H9 (cell line): ENCODE measurements at regions not wholly inside any gene's neighbourhood (a gene's known extent, or its start where the extent isn't known, plus 50 kb on each side); places are given as distances from the start of the nearest gene placed in this dataset.

Experiments used
- DNase-seq: peaks from one replicate; pipeline ENCODE4 v3.0.0-alpha.2; 2017
- H2AFZ ChIP-seq: one replicate; pipeline ENCODE4 v1.6.1; 2013; ENCODE audit warnings: mild to moderate bottlenecking, low read length, control low read depth, moderate library complexity
- H2AK5ac ChIP-seq: 2 replicates; pipeline ENCODE4 v1.6.1; 2013; ENCODE audit warnings: low read length, control low read depth, mixed read lengths; ENCODE audit not compliant: insufficient read length
- H2BK120ac ChIP-seq: one replicate; pipeline ENCODE4 v1.6.1; 2013; ENCODE audit warnings: low read depth, mild to moderate bottlenecking, low read length, control low read depth, inconsistent platforms; ENCODE audit not compliant: poor library complexity, severe bottlenecking
- H2BK12ac ChIP-seq: 2 replicates; pipeline ENCODE4 v1.6.1; 2013; ENCODE audit warnings: low read length, control low read depth, mixed read lengths, low read depth; ENCODE audit not compliant: insufficient read length
- H2BK15ac ChIP-seq: 2 replicates; pipeline ENCODE4 v1.6.1; 2013; ENCODE audit warnings: low read depth, low read length, control low read depth
- H2BK20ac ChIP-seq: one replicate; pipeline ENCODE4 v1.6.1; 2013; ENCODE audit warnings: low read depth, mild to moderate bottlenecking, low read length, control low read depth, inconsistent platforms; ENCODE audit not compliant: poor library complexity, severe bottlenecking
- H2BK5ac ChIP-seq: 2 replicates; pipeline ENCODE4 v1.6.1; 2013; ENCODE audit warnings: low read length, control low read depth, mixed read lengths; ENCODE audit not compliant: insufficient read length
- H3K14ac ChIP-seq: 2 replicates; pipeline ENCODE4 v1.6.1; 2013; ENCODE audit warnings: low read length, control low read depth; ENCODE audit not compliant: insufficient read depth
- H3K18ac ChIP-seq: 2 replicates; pipeline ENCODE4 v1.6.1; 2013; ENCODE audit warnings: low read depth, mild to moderate bottlenecking, mixed read lengths, low read length, control low read depth; ENCODE audit not compliant: insufficient read length
- H3K23ac ChIP-seq: 2 replicates; pipeline ENCODE4 v1.6.1; 2013; ENCODE audit warnings: low read length, control low read depth, mixed read lengths, low read depth; ENCODE audit not compliant: insufficient read length
- H3K23me2 ChIP-seq: 2 replicates; pipeline ENCODE4 v1.6.1; 2013; ENCODE audit warnings: low read depth, mild to moderate bottlenecking, mixed read lengths, low read length, control low read depth; ENCODE audit not compliant: insufficient read length, poor library complexity, severe bottlenecking
- H3K27ac ChIP-seq: 2 replicates; pipeline ENCODE4 v1.5.1; 2013; ENCODE audit warnings: low read length, control low read depth, mixed read lengths, low read depth; ENCODE audit not compliant: insufficient read length
- H3K27me3 ChIP-seq: 2 replicates; pipeline ENCODE4 v1.6.1; 2013; ENCODE audit warnings: low read length, control low read depth, inconsistent platforms; ENCODE audit not compliant: insufficient read depth
- H3K4ac ChIP-seq: 2 replicates; pipeline ENCODE4 v1.6.1; 2013; ENCODE audit warnings: low read depth, mild to moderate bottlenecking, control low read depth, inconsistent platforms, low read length, moderate library complexity
- H3K4me1 ChIP-seq: 2 replicates; pipeline ENCODE4 v1.6.1; 2013; ENCODE audit warnings: low read length, control low read depth, inconsistent platforms; ENCODE audit not compliant: insufficient read depth
- H3K4me2 ChIP-seq: 2 replicates; pipeline ENCODE4 v1.6.1; 2013; ENCODE audit warnings: low read length, control low read depth, mixed read lengths; ENCODE audit not compliant: insufficient read length, insufficient read depth
- H3K56ac ChIP-seq: 2 replicates; pipeline ENCODE4 v1.6.1; 2013; ENCODE audit warnings: low read depth, mild to moderate bottlenecking, mixed read lengths, low read length, control low read depth; ENCODE audit not compliant: insufficient read length
- H3K79me1 ChIP-seq: 2 replicates; pipeline ENCODE4 v1.6.1; 2013; ENCODE audit warnings: low read depth, mild to moderate bottlenecking, moderate library complexity, low read length, control low read depth, inconsistent platforms; ENCODE audit not compliant: insufficient read depth, poor library complexity, severe bottlenecking
- H3K79me2 ChIP-seq: 2 replicates; pipeline ENCODE4 v1.6.1; 2013; ENCODE audit warnings: low read length, control low read depth, inconsistent platforms; ENCODE audit not compliant: insufficient read depth
- H3K9ac ChIP-seq: 2 replicates; pipeline ENCODE4 v1.6.1; 2013; ENCODE audit warnings: low read length, control low read depth, mixed read lengths; ENCODE audit not compliant: insufficient read length; ENCODE audit errors: extremely low read depth
- H3K9me3 ChIP-seq: one replicate; pipeline ENCODE4 v1.6.1; 2013; ENCODE audit warnings: low read depth, low read length, inconsistent platforms; ENCODE audit not compliant: control insufficient read depth
- H3T11ph ChIP-seq: one replicate; pipeline ENCODE4 v1.6.1; 2013; ENCODE audit warnings: mild to moderate bottlenecking, low read length, control low read depth, inconsistent platforms
- H4K20me1 ChIP-seq: one replicate; pipeline ENCODE4 v1.6.1; 2013; ENCODE audit not compliant: control insufficient read depth, insufficient read length, insufficient read depth
- H4K5ac ChIP-seq: 2 replicates; pipeline ENCODE4 v1.6.1; 2013; ENCODE audit warnings: low read depth, mild to moderate bottlenecking, mixed read lengths, low read length, control low read depth; ENCODE audit not compliant: insufficient read length
- H4K8ac ChIP-seq: replicated peaks from 2 replicates; pipeline ENCODE4 v1.6.1; 2013; ENCODE audit warnings: low read length, control low read depth, mixed read lengths, low read depth; ENCODE audit not compliant: insufficient read length
- H4K91ac ChIP-seq: 2 replicates; pipeline ENCODE4 v1.6.1; 2013; ENCODE audit warnings: low read depth, mild to moderate bottlenecking, moderate library complexity, mixed read lengths, low read length, control low read depth; ENCODE audit not compliant: insufficient read length
- H3K27ac Mint-ChIP-seq, 3 experiments: 2 replicates in 2 of 3; 3 replicates in 1 of 3; pipeline ENCODE4 v1.8.0; 2020 to 2021; ENCODE audit warnings: mixed read lengths in 3 of 3, mild to moderate bottlenecking in 1 of 3, moderate library complexity in 1 of 3
- H3K27me3 Mint-ChIP-seq: 2 replicates; pipeline ENCODE4 v1.8.0; 2021; ENCODE audit warnings: low read depth, mild to moderate bottlenecking, moderate library complexity, mixed read lengths
- H3K36me3 Mint-ChIP-seq, 3 experiments: 2 replicates in 2 of 3; 3 replicates in 1 of 3; pipeline ENCODE4 v1.8.0; 2020 to 2021; ENCODE audit warnings: low read depth in 3 of 3, mixed read lengths in 3 of 3; ENCODE audit not compliant: insufficient read depth in 1 of 3
- H3K4me1 Mint-ChIP-seq, 2 experiments: 2 replicates each; pipeline ENCODE4 v1.8.0; 2020; ENCODE audit warnings: mixed read lengths in 2 of 2
- H3K4me3 Mint-ChIP-seq, 2 experiments: 2 replicates in 1 of 2; 3 replicates in 1 of 2; pipeline ENCODE4 v1.8.0; 2020 to 2021; ENCODE audit warnings: mild to moderate bottlenecking in 2 of 2, mixed read lengths in 2 of 2, moderate library complexity in 1 of 2
- H3K9me3 Mint-ChIP-seq, 2 experiments: 2 replicates in 1 of 2; 3 replicates in 1 of 2; pipeline ENCODE4 v1.8.0; 2020; ENCODE audit warnings: mild to moderate bottlenecking in 2 of 2, mixed read lengths in 2 of 2, moderate library complexity in 1 of 2
- CTCF ChIP-seq: fragments of 200-600 bp; sonication (generic); conservative IDR thresholded peaks from 3 replicates; pipeline ENCODE4 v1.8.0; 2021; ENCODE audit warnings: antibody characterized with exemption, mild to moderate bottlenecking
- WGBS: extraction: QIAGEN DNeasy Blood & Tissue Kit; methylation state at CpG from one replicate; pipeline ENCODE4 v1.1.7; 2013; ENCODE audit warnings: missing lambda C conversion rate, low lambda C conversion rate, mixed read lengths; ENCODE audit not compliant: insufficient read length; ENCODE audit errors: extremely low coverage; 5-methylcytosine and 5-hydroxymethylcytosine counted together

- Histone ChIP-seq H3K4ac (no peak overlapping the region), H3K79me2 (no peaks in the 10 kb centered on the region), H3K14ac (no peak overlapping the region), H3K9me3 (no peaks in the 10 kb centered on the region), H2AFZ (no peak overlapping the region), H3K9ac (no peak overlapping the region), H4K5ac (no peak overlapping the region), H3K18ac (no peak overlapping the region), H3K27me3 (no peaks in the 10 kb centered on the region), H2BK15ac (no peak overlapping the region), H2BK120ac (no peak overlapping the region), H2BK12ac (no peak overlapping the region), H3K4me2 (no peak overlapping the region), H4K91ac (no peak overlapping the region), H3K23ac (no peak overlapping the region), H4K8ac (no peak overlapping the region), H2BK20ac (no peak overlapping the region), H3K56ac (no peak overlapping the region), H3T11ph (no peak overlapping the region), H3K4me1 (no peaks in the 10 kb centered on the region), H2BK5ac (no peak overlapping the region), H2AK5ac (no peak overlapping the region), H3K23me2 (no peaks in the 10 kb centered on the region), H3K79me1 (no peaks in the 10 kb centered on the region), H3K27ac (no peak overlapping the region), H4K20me1 (peaks cover 2% of the 10 kb centered on the region)
- H3K4me1 Mint-ChIP-seq = no peaks in the 10 kb centered on the region
- H3K36me3 Mint-ChIP-seq = no peaks in the 10 kb centered on the region
- H3K27ac Mint-ChIP-seq = no peak overlapping the region
- H3K4me3 Mint-ChIP-seq = no peak overlapping the region
- no peak for DNase-seq
- no peaks in the 10 kb centered on the region for H3K27me3 Mint-ChIP-seq
- no CpG with 5 or more reads among the region's 1 CpG for WGBS
- no peak for TF ChIP-seq CTCF
- no peaks in the 10 kb centered on the region for H3K9me3 Mint-ChIP-seq
Observed at GRCh38 chr3:76361010-76361409, 575.7 kb upstream of the ZNF717 start.
